Endodermal cell (in vitro differentiated cells): ENCODE measurements at regions not wholly inside any gene's neighbourhood (a gene's known extent, or its start where the extent isn't known, plus 50 kb on each side); places are given as distances from the start of the nearest gene placed in this dataset.

ENCODE experiments used
- DNase-seq: peaks from one replicate; pipeline ENCODE4 v3.0.0-alpha.2; 2017
- H3K27ac ChIP-seq: 2 replicates; pipeline ENCODE4 v1.5.1; 2013; ENCODE audit warnings: mild to moderate bottlenecking, low read depth, low read length, moderate library complexity
- H3K27me3 ChIP-seq: 2 replicates; pipeline ENCODE4 v1.6.1; 2013; ENCODE audit warnings: mild to moderate bottlenecking, low read length, moderate library complexity; ENCODE audit not compliant: insufficient read depth, control insufficient read depth, poor library complexity, severe bottlenecking
- H3K36me3 ChIP-seq: 2 replicates; pipeline ENCODE4 v1.7.0; 2013; ENCODE audit warnings: mild to moderate bottlenecking, low read length, moderate library complexity; ENCODE audit not compliant: control insufficient read depth, insufficient read depth
- H3K4me1 ChIP-seq: one replicate; pipeline ENCODE4 v1.7.0; 2013; ENCODE audit warnings: low read length; ENCODE audit not compliant: control insufficient read depth, insufficient read depth
- H3K4me3 ChIP-seq: 2 replicates; pipeline ENCODE4 v1.5.1; 2013; ENCODE audit warnings: mild to moderate bottlenecking, low read length, moderate library complexity
- H3K9ac ChIP-seq: 2 replicates; pipeline ENCODE4 v1.6.1; 2013; ENCODE audit warnings: mild to moderate bottlenecking, low read length, moderate library complexity; ENCODE audit not compliant: poor library complexity, severe bottlenecking; ENCODE audit errors: extremely low read depth
- H3K9me3 ChIP-seq: 2 replicates; pipeline ENCODE4 v1.6.1; 2013; ENCODE audit warnings: mild to moderate bottlenecking, low read length, moderate library complexity; ENCODE audit not compliant: control insufficient read depth
- H3K27ac Mint-ChIP-seq: 2 replicates; pipeline ENCODE4 v1.8.0; 2020; ENCODE audit warnings: mixed read lengths
- H3K27me3 Mint-ChIP-seq: 2 replicates; pipeline ENCODE4 v1.8.0; 2021; ENCODE audit warnings: mild to moderate bottlenecking, mixed read lengths; ENCODE audit not compliant: insufficient read depth
- H3K36me3 Mint-ChIP-seq: 2 replicates; pipeline ENCODE4 v1.8.0; 2020; ENCODE audit warnings: low read depth, mixed read lengths
- H3K4me1 Mint-ChIP-seq: 2 replicates; pipeline ENCODE4 v1.8.0; 2020; ENCODE audit warnings: mixed read lengths
- H3K4me3 Mint-ChIP-seq: 2 replicates; pipeline ENCODE4 v1.8.0; 2020; ENCODE audit warnings: mild to moderate bottlenecking, moderate library complexity, mixed read lengths
- H3K9me3 Mint-ChIP-seq: 2 replicates; pipeline ENCODE4 v1.8.0; 2020; ENCODE audit warnings: mild to moderate bottlenecking, mixed read lengths
- CTCF ChIP-seq: fragments of 200-600 bp; sonication (generic); conservative IDR thresholded peaks from 2 replicates; pipeline ENCODE4 v1.5.0; 2021; ENCODE audit warnings: antibody characterized with exemption, mild to moderate bottlenecking
- WGBS, 2 experiments: methylation state at CpG; one replicate each; pipeline versions ENCODE4 v1.1.5 to v1.1.7; 2013; ENCODE audit warnings: missing lambda C conversion rate in 2 of 2, mixed read lengths in 1 of 2; ENCODE audit not compliant: insufficient coverage in 1 of 2, insufficient read length in 1 of 2; 5-methylcytosine and 5-hydroxymethylcytosine counted together

DNA sequence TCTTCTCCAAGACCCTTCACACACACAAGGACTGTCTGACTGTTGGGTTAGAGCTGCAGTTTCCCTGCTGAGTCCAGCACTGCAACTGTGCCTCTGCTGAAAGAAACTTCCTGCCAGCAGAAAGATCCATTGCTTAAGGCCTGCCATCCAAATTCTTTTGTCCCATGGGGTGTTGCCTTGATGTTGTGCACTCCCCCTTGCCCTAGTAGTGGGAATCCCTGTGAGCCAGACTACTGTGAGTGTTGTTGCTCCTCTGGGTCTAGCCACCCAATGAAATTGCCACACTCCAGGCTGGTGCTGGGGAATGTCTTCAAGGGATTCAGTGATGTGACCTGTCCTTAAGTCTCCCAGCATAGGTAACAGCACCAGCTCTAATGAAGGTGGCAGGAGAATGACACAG lies 166.6 kb upstream of the PDE3A start:
- H3K36me3 ChIP-seq: no peaks in the 10 kb centered on the region
- Mint-ChIP-seq H3K27ac (no peak overlapping the region), H3K4me1 (peaks cover 14% of the 10 kb centered on the region), H3K27me3 (peaks cover 3% of the 10 kb centered on the region), H3K36me3 (peaks cover 6% of the 10 kb centered on the region), H3K9me3 (peaks cover 21% of the 10 kb centered on the region), H3K4me3 (no peak overlapping the region)
- H3K4me1 ChIP-seq: no peaks in the 10 kb centered on the region
- H3K4me3 ChIP-seq: no peak overlapping the region
- TF ChIP-seq CTCF: no peak
- no peak for DNase-seq
- H3K9me3 ChIP-seq: no peaks in the 10 kb centered on the region
- no peak overlapping the region for H3K27ac ChIP-seq
- no peaks in the 10 kb centered on the region for H3K27me3 ChIP-seq
- no peak overlapping the region for H3K9ac ChIP-seq

- no peak for DNase-seq
- Mint-ChIP-seq H3K9me3 (peaks cover 6% of the 10 kb centered on the region), H3K36me3 (no peaks in the 10 kb centered on the region), H3K27ac (no peak overlapping the region), H3K4me1 (peaks cover 9% of the 10 kb centered on the region), H3K4me3 (no peak overlapping the region), H3K27me3 (peaks cover 3% of the 10 kb centered on the region)
- H3K9me3 ChIP-seq: no peaks in the 10 kb centered on the region
- no peaks in the 10 kb centered on the region for H3K4me1 ChIP-seq
- no peaks in the 10 kb centered on the region for H3K27me3 ChIP-seq
- no peak overlapping the region for H3K9ac ChIP-seq
- no peak for TF ChIP-seq CTCF
- H3K27ac ChIP-seq: no peak overlapping the region
- H3K36me3 ChIP-seq: no peaks in the 10 kb centered on the region
- WGBS, 2 experiments: 84 to 100% methylated on average over 1 to 2 of the region's 2 CpGs
- no peak overlapping the region for H3K4me3 ChIP-seq
Observed at GRCh38 chr12:20205854-20206253, 162.5 kb upstream of the PDE3A start.

DNA sequence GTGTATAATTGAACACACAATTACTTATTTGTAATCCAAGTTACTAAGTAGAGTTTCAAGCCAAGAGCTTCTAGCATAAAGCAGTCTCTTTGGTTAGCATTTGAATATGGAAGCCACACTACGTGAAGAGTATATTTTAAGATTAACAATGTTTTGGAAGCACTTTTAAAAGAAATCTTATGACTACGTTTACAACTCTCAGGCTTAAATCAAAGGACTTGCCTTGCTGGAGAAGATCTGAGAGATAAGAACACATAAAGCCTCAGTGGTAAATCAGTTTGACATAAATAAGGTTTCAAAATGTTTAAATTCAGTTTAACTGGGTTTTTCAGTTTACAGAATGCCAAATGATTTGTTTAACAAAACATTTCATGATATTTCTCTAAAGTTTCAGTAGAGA lies 161.9 kb upstream of the PDE3A start:
- no peaks in the 10 kb centered on the region for H3K9me3 ChIP-seq
- no peak overlapping the region for H3K4me3 Mint-ChIP-seq
- H3K9ac ChIP-seq: no peak overlapping the region
- 69 to 71% methylated on average over 2 of the region's 2 CpGs for WGBS, 2 experiments
- H3K27me3 Mint-ChIP-seq: peaks cover 3% of the 10 kb centered on the region
- H3K27ac ChIP-seq: no peak overlapping the region
- no peak overlapping the region for H3K27ac Mint-ChIP-seq
- DNase-seq: no peak
- H3K9me3 Mint-ChIP-seq: peaks cover 6% of the 10 kb centered on the region
- no peak for TF ChIP-seq CTCF
- no peaks in the 10 kb centered on the region for H3K27me3 ChIP-seq
- H3K36me3 Mint-ChIP-seq: no peaks in the 10 kb centered on the region
- peaks cover 9% of the 10 kb centered on the region for H3K4me1 Mint-ChIP-seq
- no peaks in the 10 kb centered on the region for H3K4me1 ChIP-seq
- no peaks in the 10 kb centered on the region for H3K36me3 ChIP-seq
- H3K4me3 ChIP-seq: no peak overlapping the region
